ENCODE measurements at regions not wholly inside any gene's neighbourhood (a gene's known extent, or its start where the extent isn't known, plus 50 kb on each side); places are given as distances from the start of the nearest gene placed in this dataset.

GRCh38 chr3:5806192-5806591, 618.7 kb downstream of the EDEM1 start:
- TF ChIP-seq CTCF (IDR thresholded peaks at IDR 0.05 in 8 of 11, conservative IDR thresholded peaks at IDR 0.05 in 3 of 11) (peak in 1 of 11 experiments; percentile 15), POLR2AphosphoS5 (IDR thresholded peaks at IDR 0.05) (no peak)

Data from spleen (tissue), 7 donors.